Trophoblast cell (in vitro differentiated cells and primary cell): ENCODE measurements at regions not wholly inside any gene's neighbourhood (a gene's known extent, or its start where the extent isn't known, plus 50 kb on each side); places are given as distances from the start of the nearest gene placed in this dataset.
"Not testable (repeated sequence)": the region's sequence is repeated elsewhere in the genome, so short reads cannot be mapped to it uniquely, and the experiment has no call there.

Experiments used
- DNase-seq, 2 donors: peaks; one replicate each; pipeline ENCODE4 v3.0.0-alpha.2; 2016
- H2AFZ ChIP-seq: 2 replicates; pipeline ENCODE4 v1.6.1; 2013; ENCODE audit warnings: low read length, moderate library complexity, mild to moderate bottlenecking; ENCODE audit not compliant: insufficient read depth, poor library complexity
- H2AK5ac ChIP-seq: 2 replicates; pipeline ENCODE4 v1.6.1; 2013; ENCODE audit warnings: mild to moderate bottlenecking, low read length
- H2BK120ac ChIP-seq: 2 replicates; pipeline ENCODE4 v1.6.1; 2013; ENCODE audit warnings: low read length, mild to moderate bottlenecking, moderate library complexity; ENCODE audit not compliant: insufficient read depth, poor library complexity
- H2BK12ac ChIP-seq: 2 replicates; pipeline ENCODE4 v1.6.1; 2013; ENCODE audit warnings: mild to moderate bottlenecking, low read length, moderate library complexity
- H2BK5ac ChIP-seq: 2 replicates; pipeline ENCODE4 v1.6.1; 2013; ENCODE audit warnings: low read length, low read depth, moderate library complexity, mild to moderate bottlenecking; ENCODE audit not compliant: poor library complexity
- H3K14ac ChIP-seq: 2 replicates; pipeline ENCODE4 v1.6.1; 2013; ENCODE audit warnings: mild to moderate bottlenecking, low read length
- H3K18ac ChIP-seq: 2 replicates; pipeline ENCODE4 v1.6.1; 2013; ENCODE audit warnings: mild to moderate bottlenecking, low read length
- H3K23ac ChIP-seq: 2 replicates; pipeline ENCODE4 v1.6.1; 2013; ENCODE audit warnings: low read length
- H3K27ac ChIP-seq: 2 replicates; pipeline ENCODE4 v1.5.1; 2013; ENCODE audit warnings: low read depth, mild to moderate bottlenecking, inconsistent platforms, low read length, moderate library complexity
- H3K27me3 ChIP-seq: 2 replicates; pipeline ENCODE4 v1.6.1; 2013; ENCODE audit warnings: inconsistent platforms, mild to moderate bottlenecking, low read length, moderate library complexity; ENCODE audit not compliant: insufficient read depth
- H3K36me3 ChIP-seq, 2 experiments: 1 replicate in 1 of 2; 2 replicates in 1 of 2; pipeline ENCODE4 v1.6.1; 2013; ENCODE audit warnings: low read length in 2 of 2, mild to moderate bottlenecking in 2 of 2, moderate library complexity in 1 of 2; ENCODE audit not compliant: insufficient read depth in 2 of 2, control insufficient read depth in 1 of 2
- H3K4ac ChIP-seq: 2 replicates; pipeline ENCODE4 v1.6.1; 2013; ENCODE audit warnings: low read depth, mild to moderate bottlenecking, low read length, moderate library complexity
- H3K4me1 ChIP-seq, 2 experiments: 1 replicate in 1 of 2; 2 replicates in 1 of 2; pipeline ENCODE4 v1.6.1; 2013; ENCODE audit warnings: low read length in 2 of 2, mild to moderate bottlenecking in 2 of 2, moderate library complexity in 1 of 2; ENCODE audit not compliant: insufficient read depth in 2 of 2, control insufficient read depth in 1 of 2
- H3K4me2 ChIP-seq: 2 replicates; pipeline ENCODE4 v1.6.1; 2013; ENCODE audit warnings: inconsistent platforms, mild to moderate bottlenecking, low read length, moderate library complexity
- H3K4me3 ChIP-seq: 2 replicates; pipeline ENCODE4 v1.5.1; 2013; ENCODE audit warnings: mild to moderate bottlenecking, low read depth, low read length, inconsistent platforms
- H3K79me1 ChIP-seq: one replicate; pipeline ENCODE4 v1.6.1; 2013; ENCODE audit warnings: low read length
- H3K79me2 ChIP-seq: 2 replicates; pipeline ENCODE4 v1.6.1; 2013; ENCODE audit warnings: low read length, mild to moderate bottlenecking; ENCODE audit not compliant: control insufficient read depth, insufficient read depth, poor library complexity
- H3K9ac ChIP-seq: 2 replicates; pipeline ENCODE4 v1.6.1; 2013; ENCODE audit warnings: mild to moderate bottlenecking, low read length
- H3K9me3 ChIP-seq: 2 replicates; pipeline ENCODE4 v1.6.1; 2013; ENCODE audit warnings: low read depth, mild to moderate bottlenecking, control low read depth, inconsistent platforms, low read length; ENCODE audit not compliant: insufficient read depth
- H4K12ac ChIP-seq: 2 replicates; pipeline ENCODE4 v1.6.1; 2013; ENCODE audit warnings: low read depth, mild to moderate bottlenecking, low read length, moderate library complexity
- H4K8ac ChIP-seq: 2 replicates; pipeline ENCODE4 v1.6.1; 2013; ENCODE audit warnings: low read depth, mild to moderate bottlenecking, low read length, moderate library complexity
- H4K91ac ChIP-seq: one replicate; pipeline ENCODE4 v1.6.1; 2013; ENCODE audit warnings: low read depth, mild to moderate bottlenecking, low read length, moderate library complexity
- WGBS: extraction: QIAGEN DNeasy Blood & Tissue Kit; methylation state at CpG from one replicate; pipeline ENCODE4 v1.1.7; 2013; ENCODE audit warnings: missing lambda C conversion rate; ENCODE audit not compliant: insufficient read length, insufficient coverage; ENCODE audit errors: extremely low coverage; 5-methylcytosine and 5-hydroxymethylcytosine counted together

DNA sequence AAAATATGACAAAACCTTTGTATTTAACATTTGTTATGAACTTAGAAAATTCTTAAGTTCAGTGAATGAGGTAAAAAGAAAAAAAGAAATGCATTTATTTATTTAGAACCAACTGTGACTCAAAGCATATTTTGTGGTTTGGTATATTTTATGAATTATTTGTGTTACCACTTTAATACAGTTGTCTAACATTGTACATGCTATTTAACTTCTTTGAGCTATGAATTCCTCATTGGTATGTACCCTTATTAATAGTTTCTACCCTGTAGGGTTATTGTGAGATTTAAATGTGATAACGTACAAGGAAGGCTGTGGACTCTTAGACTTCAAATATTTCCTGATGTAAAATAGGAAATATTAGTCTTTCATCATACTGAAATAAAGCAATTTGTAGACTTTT, 162.6 kb downstream of the MMUT start:
- no peaks in the 10 kb centered on the region for H3K79me1 ChIP-seq
- H2BK5ac ChIP-seq = no peak overlapping the region
- H3K27ac ChIP-seq = no peak overlapping the region
- H3K4me1 ChIP-seq = no peaks in the 10 kb centered on the region
- H3K4ac ChIP-seq = no peak overlapping the region
- H3K18ac ChIP-seq = no peak overlapping the region
- H2BK12ac ChIP-seq = no peak overlapping the region
- H3K23ac ChIP-seq = no peak overlapping the region
- H3K4me3 ChIP-seq = no peak overlapping the region
- H3K14ac ChIP-seq = no peak overlapping the region
- H3K79me2 ChIP-seq = no peaks in the 10 kb centered on the region
- no peaks in the 10 kb centered on the region for H3K27me3 ChIP-seq
- H4K91ac ChIP-seq = no peak overlapping the region
- WGBS = no CpG with 5 or more reads among the region's 1 CpG
- H4K12ac ChIP-seq = no peak overlapping the region
- DNase-seq = peak in 1 of 2 donors; percentile 32
- no peaks in the 10 kb centered on the region for H3K36me3 ChIP-seq
- no peak overlapping the region for H3K9ac ChIP-seq
- no peaks in the 10 kb centered on the region for H3K9me3 ChIP-seq
- no peak overlapping the region for H2BK120ac ChIP-seq
- no peak overlapping the region for H2AK5ac ChIP-seq
- no peak overlapping the region for H2AFZ ChIP-seq
- no peak overlapping the region for H3K4me2 ChIP-seq
- no peak overlapping the region for H4K8ac ChIP-seq

DNA sequence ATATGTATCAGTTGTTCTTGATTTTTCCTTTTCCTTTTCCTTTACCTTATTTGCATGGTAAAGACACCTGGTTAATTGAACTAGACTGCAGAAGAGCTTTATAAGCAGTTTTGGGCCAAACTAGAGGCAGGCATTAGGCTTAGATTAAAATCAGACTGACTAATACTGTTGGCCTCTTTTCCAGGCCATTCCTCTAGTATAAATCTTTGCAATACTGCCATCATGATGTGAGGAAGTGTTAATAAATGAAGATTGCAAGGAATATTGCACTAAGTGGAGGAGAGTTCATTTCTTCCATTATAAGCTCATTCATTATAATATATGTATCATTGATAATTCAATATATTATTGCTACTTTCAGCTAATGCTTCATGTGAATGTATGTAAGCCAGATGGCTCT, 163.8 kb downstream of the MMUT start:
- H3K4ac ChIP-seq = no peak overlapping the region
- H3K4me1 ChIP-seq = no peaks in the 10 kb centered on the region
- no peak overlapping the region for H3K23ac ChIP-seq
- no peak overlapping the region for H2AK5ac ChIP-seq
- H3K18ac ChIP-seq = no peak overlapping the region
- H3K27me3 ChIP-seq = no peaks in the 10 kb centered on the region
- no peak overlapping the region for H3K9ac ChIP-seq
- H2BK12ac ChIP-seq = no peak overlapping the region
- H3K79me2 ChIP-seq = no peaks in the 10 kb centered on the region
- H3K9me3 ChIP-seq = no peaks in the 10 kb centered on the region
- H3K36me3 ChIP-seq = no peaks in the 10 kb centered on the region
- no peak overlapping the region for H2AFZ ChIP-seq
- H3K14ac ChIP-seq = no peak overlapping the region
- H3K79me1 ChIP-seq = no peaks in the 10 kb centered on the region
- H3K27ac ChIP-seq = no peak overlapping the region
- no peak overlapping the region for H2BK120ac ChIP-seq
- H3K4me2 ChIP-seq = no peak overlapping the region
- peak in 1 of 2 donors; percentile 31 for DNase-seq
- no peak overlapping the region for H4K12ac ChIP-seq
- H4K8ac ChIP-seq = no peak overlapping the region
- no peak overlapping the region for H3K4me3 ChIP-seq
- no peak overlapping the region for H4K91ac ChIP-seq
- H2BK5ac ChIP-seq = no peak overlapping the region

DNA sequence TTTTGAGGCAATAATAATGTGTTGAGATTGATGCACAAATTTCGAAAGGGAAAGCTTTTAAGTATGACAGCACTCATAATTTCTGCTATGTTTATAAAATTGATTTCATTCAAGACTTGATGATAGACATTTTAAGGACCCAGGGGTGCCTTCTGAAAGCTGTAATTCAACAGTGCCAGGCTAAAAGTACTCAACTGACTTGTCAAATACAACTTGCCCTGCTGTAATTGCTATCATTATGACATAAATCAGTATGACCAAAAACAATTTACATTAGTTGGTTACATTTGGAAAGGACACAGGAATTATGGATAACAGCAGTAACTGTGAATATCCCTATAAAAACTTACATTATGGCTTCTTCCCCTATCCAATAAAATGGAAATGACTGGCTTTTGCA, 178.9 kb downstream of the MMUT start:
- DNase-seq = no peak
- no CpG with 5 or more reads among the region's 1 CpG for WGBS
- Histone ChIP-seq H3K4ac (no peak overlapping the region), H3K4me2 (no peak overlapping the region), H4K8ac (no peak overlapping the region), H4K12ac (no peak overlapping the region), H2AFZ (no peak overlapping the region), H3K9me3 (no peaks in the 10 kb centered on the region), H2BK120ac (no peak overlapping the region), H2BK5ac (no peak overlapping the region), H4K91ac (no peak overlapping the region), H3K9ac (no peak overlapping the region), H3K27ac (no peak overlapping the region), H3K18ac (no peak overlapping the region), H3K4me1 (no peaks in the 10 kb centered on the region), H3K79me2 (no peaks in the 10 kb centered on the region), H2BK12ac (no peak overlapping the region), H3K14ac (no peak overlapping the region), H3K23ac (no peak overlapping the region), H3K27me3 (no peaks in the 10 kb centered on the region), H3K4me3 (no peak overlapping the region), H2AK5ac (no peak overlapping the region), H3K36me3 (no peaks in the 10 kb centered on the region), H3K79me1 (no peaks in the 10 kb centered on the region)

DNA sequence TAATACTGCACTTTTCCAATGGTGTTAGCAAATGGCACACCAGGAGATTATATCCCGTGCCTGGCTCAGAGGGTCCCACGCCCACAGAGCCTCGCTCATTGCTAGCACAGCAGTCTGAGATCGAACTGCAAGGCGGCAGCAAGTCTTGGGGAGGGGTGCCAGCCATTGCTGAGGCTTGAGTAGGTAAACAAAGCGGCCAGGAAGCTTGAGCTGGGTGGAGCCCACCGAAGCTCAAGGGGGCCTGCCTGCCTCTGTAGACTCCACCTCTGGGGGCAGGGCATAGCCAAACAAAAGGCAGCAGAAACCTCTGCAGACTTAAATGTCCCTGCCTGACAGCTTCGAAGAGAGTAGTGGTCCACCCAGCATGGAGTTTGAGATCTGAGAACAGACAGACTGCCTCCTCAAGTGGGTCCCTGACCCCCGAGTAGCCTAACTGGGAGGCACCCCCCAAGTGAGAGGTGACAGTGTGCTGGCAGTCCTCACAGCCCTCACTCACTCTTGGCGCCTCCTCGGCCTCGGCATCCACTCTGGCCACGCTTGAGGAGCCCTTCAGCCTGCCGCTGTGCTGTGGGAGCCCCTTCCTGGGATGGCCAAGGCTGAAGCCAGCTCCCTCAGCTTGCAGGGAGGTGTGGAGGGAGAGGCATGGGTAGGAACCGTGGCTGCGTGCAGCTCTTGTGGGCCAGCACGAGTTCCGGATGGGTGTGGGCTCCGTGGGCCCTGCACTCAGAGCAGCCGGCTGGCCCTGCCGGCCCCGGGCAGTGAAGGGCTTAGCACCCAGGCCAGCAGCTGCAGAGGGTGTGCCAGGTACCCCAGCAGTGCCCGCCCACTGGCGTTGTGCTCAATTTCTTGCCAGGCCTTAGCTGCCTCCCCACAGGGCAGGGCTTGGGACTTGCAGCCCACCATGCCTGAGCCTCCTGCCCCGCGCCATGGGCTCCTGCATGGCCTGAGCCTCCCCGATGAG, 188.0 kb downstream of the MMUT start:
- not testable (repeated sequence) for H3K14ac ChIP-seq, H2AK5ac ChIP-seq, H2BK5ac ChIP-seq, H4K8ac ChIP-seq, DNase-seq, H3K4ac ChIP-seq, H4K91ac ChIP-seq, H3K18ac ChIP-seq, H3K27ac ChIP-seq, H3K4me1 ChIP-seq, H3K9me3 ChIP-seq, H2BK12ac ChIP-seq, H3K23ac ChIP-seq, H2BK120ac ChIP-seq, H3K79me2 ChIP-seq, H3K27me3 ChIP-seq, H3K36me3 ChIP-seq, H2AFZ ChIP-seq, H4K12ac ChIP-seq, H3K79me1 ChIP-seq, H3K4me2 ChIP-seq, H3K4me3 ChIP-seq, H3K9ac ChIP-seq
- WGBS = no CpG with 5 or more reads among the region's 27 CpGs
